HUDEP-2 (cell line): ENCODE measurements at regions not wholly inside any gene's neighbourhood (a gene's known extent, or its start where the extent isn't known, plus 50 kb on each side); places are given as distances from the start of the nearest gene placed in this dataset.
"Not testable (repeated sequence)": the region's sequence is repeated elsewhere in the genome, so short reads cannot be mapped to it uniquely, and the experiment has no call there.

ENCODE experiments used
- DNase-seq, 76 experiments: peaks; one replicate each; lab custom pipeline; 2025; ENCODE audit not compliant: unreplicated experiment in 76 of 76; lab: John Stamatoyannopoulos, UW

GRCh38 chr20:47968541-47969310 lies 183.4 kb upstream of the SULF2 start:
- DNase-seq = no peak

GRCh38 chr20:47964149-47964548 lies 178.9 kb upstream of the SULF2 start:
- DNase-seq = no peak

GRCh38 chr20:47963022-47963421 lies 177.7 kb upstream of the SULF2 start:
- no peak for DNase-seq

- DNase-seq = no peak
Measured at GRCh38 chr20:47962286-47962963, 177.1 kb upstream of the SULF2 start.

- DNase-seq = no peak
Measured at GRCh38 chr20:47960769-47961541, 175.7 kb upstream of the SULF2 start.

GRCh38 chr20:47960277-47960676 lies 175.0 kb upstream of the SULF2 start:
- DNase-seq = no peak

GRCh38 chr20:47957989-47958801 lies 172.9 kb upstream of the SULF2 start:
- DNase-seq = not testable (repeated sequence)

GRCh38 chr20:47957135-47957534 lies 171.9 kb upstream of the SULF2 start:
- DNase-seq = no peak

- DNase-seq = no peak
Measured at GRCh38 chr20:47956268-47956995, 171.2 kb upstream of the SULF2 start.

GRCh38 chr20:47953471-47953870 lies 168.2 kb upstream of the SULF2 start:
- no peak for DNase-seq

GRCh38 chr20:47952023-47952564 lies 166.8 kb upstream of the SULF2 start:
- DNase-seq = no peak

- DNase-seq = no peak
Measured at GRCh38 chr20:47951521-47951971, 166.3 kb upstream of the SULF2 start.

- no peak for DNase-seq
Measured at GRCh38 chr20:47950913-47951283, 165.6 kb upstream of the SULF2 start.

- no peak for DNase-seq
Measured at GRCh38 chr20:47950124-47950912, 165.0 kb upstream of the SULF2 start.

- DNase-seq = no peak
Measured at GRCh38 chr20:47949230-47949629, 163.9 kb upstream of the SULF2 start.

- DNase-seq = no peak
Measured at GRCh38 chr20:47944682-47945081, 159.4 kb upstream of the SULF2 start.

- DNase-seq = no peak
Measured at GRCh38 chr20:47941869-47942268, 156.6 kb upstream of the SULF2 start.

GRCh38 chr20:47940101-47940813 lies 155.0 kb upstream of the SULF2 start:
- DNase-seq = no peak
